Coronary artery (tissue), 2 donors: ENCODE measurements at regions not wholly inside any gene's neighbourhood (a gene's known extent, or its start where the extent isn't known, plus 50 kb on each side); places are given as distances from the start of the nearest gene placed in this dataset.

Experiments used
- DNase-seq: peaks from one replicate; pipeline ENCODE4 v3.0.0-alpha.2; 2017; ENCODE audit warnings: low spot score
- H3K27ac ChIP-seq, 2 donors: fragments of 200-600 bp; sonication (generic); one replicate each; pipeline ENCODE4 v1.5.1; 2016 to 2019
- H3K4me3 ChIP-seq: fragments of 200-600 bp; sonication (generic); 2 replicates; pipeline ENCODE4 v1.5.1; 2016; ENCODE audit warnings: mild to moderate bottlenecking, moderate library complexity
- TF ChIP-seq, protein P1 (sequence below): fragments of 200-600 bp; sonication (generic); IDR thresholded peaks from one replicate; pipeline ENCODE4 v1.5.1; 2019; ENCODE audit warnings: antibody characterized with exemption

DNA sequence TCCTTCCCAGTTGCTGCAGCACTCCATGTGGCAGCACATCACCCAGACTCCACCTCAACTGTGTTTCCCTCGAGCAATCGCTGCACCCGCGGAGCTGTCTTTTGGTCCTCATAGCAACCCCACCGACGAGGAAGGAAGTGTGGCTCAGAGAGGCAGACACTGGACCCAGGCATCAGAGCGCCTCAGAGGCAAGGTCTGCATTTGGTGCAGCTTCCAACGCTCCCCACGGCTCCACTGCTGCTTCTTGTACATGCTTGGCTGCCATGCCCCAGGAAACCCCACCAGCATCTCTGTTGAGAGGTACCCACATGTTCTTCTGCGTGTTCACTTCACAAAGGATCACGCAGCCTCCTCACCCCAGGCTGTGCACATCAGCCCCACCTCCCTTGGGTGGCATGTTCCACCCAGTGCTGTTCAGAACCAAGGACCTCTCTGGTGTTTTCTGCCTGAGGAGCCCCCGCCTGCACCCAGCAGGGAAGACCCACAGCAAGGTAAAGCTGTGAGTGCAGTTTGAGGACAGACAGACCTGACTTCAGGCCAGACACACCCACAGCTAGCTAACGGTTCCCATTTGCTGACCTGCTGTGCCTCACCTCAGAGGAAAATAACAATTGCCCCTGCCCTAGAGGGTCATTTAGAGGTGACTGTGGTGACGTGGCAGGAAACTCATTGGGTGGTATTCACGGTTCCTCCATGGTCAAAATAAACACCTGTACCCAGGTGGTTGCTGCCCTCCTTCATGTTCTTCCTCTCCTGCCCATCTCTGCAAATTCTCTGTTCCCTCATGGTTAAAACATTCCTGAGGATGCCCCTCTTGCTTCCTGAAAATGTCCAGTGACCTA lies 326.3 kb upstream of the MYT1L start:
- Histone ChIP-seq H3K4me3 (no peak overlapping the region), H3K27ac (no peak overlapping the region)
- DNase-seq: no peak
- TF ChIP-seq, protein P1, sequence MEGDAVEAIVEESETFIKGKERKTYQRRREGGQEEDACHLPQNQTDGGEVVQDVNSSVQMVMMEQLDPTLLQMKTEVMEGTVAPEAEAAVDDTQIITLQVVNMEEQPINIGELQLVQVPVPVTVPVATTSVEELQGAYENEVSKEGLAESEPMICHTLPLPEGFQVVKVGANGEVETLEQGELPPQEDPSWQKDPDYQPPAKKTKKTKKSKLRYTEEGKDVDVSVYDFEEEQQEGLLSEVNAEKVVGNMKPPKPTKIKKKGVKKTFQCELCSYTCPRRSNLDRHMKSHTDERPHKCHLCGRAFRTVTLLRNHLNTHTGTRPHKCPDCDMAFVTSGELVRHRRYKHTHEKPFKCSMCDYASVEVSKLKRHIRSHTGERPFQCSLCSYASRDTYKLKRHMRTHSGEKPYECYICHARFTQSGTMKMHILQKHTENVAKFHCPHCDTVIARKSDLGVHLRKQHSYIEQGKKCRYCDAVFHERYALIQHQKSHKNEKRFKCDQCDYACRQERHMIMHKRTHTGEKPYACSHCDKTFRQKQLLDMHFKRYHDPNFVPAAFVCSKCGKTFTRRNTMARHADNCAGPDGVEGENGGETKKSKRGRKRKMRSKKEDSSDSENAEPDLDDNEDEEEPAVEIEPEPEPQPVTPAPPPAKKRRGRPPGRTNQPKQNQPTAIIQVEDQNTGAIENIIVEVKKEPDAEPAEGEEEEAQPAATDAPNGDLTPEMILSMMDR: no peak

DNA sequence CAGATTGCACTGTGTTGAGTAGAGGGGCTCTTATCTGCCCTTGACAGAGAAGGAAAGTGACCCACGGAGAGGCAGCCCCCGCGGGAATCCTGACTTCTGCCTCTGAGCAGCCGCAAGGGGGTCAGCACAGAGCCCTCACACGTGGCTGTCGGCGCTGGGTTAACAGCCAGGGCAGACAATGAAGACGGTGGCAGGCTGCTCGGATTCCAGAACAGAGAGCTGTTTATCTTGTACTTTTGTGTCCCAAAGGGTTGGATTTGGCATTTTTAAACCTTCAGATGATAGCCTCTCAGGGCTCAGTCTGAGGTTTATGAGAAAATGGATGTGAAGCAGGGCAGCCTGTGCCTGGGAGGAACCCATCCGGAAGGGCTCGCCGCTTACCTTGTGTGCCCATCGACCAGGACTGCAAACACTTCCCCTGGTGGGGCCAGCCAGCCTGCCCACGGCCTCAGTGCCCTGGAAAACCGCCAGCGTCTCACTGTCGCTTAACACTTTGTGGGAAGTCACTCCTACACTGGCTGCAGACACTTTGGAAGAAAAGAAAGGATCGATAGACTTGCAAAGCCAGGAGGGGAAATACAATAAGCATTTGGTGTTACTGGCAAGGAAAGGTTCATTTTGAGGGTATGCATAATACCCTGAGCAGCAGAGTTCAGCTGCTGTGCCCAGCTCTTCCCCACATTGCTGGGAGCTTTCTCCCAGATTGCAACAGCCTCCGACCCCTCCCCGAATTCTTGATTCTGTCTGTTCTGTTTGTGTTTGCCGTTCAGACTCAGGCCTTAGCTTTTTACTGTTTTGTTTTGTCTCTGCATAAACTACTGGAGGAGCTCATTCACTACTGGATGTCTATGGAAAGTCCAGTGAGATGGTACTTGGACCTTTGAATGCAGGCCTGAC lies 325.3 kb upstream of the MYT1L start:
- DNase-seq: no peak
- Histone ChIP-seq H3K27ac (no peak overlapping the region), H3K4me3 (no peak overlapping the region)
- TF ChIP-seq, protein P1: no peak

DNA sequence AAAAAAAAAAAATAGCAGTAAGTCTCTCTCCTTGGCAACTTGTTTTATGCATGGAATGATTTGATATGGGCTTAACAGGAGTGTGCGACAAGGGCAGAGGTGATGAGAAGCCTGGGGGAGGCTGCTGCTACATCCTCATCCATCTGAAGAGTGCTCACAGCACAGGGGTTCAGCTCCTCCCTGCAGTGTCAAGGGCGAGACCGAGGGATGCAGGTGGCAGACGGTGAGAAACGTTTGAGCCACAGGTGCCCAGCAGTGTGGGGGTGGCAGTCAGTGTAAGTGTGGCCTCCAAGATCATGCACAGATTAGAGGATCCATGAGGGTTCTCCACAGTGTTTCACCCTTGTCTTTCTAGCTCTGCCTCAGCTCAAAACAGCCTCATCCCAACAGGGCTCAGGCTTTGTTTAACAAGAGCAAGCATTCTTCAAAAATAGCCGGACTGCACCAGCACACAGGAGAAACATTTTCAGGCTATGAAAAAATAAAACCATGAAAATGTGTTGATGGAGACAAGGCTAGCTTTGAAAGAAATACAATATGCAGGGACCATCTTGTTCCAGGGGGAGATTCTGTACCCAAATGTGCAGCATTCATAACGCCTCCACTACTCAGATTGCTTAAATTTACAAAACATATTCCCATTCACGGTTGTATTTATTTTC lies 324.5 kb upstream of the MYT1L start:
- DNase-seq: no peak
- TF ChIP-seq, protein P1: no peak
- Histone ChIP-seq H3K4me3 (no peak overlapping the region), H3K27ac (no peak overlapping the region)

DNA sequence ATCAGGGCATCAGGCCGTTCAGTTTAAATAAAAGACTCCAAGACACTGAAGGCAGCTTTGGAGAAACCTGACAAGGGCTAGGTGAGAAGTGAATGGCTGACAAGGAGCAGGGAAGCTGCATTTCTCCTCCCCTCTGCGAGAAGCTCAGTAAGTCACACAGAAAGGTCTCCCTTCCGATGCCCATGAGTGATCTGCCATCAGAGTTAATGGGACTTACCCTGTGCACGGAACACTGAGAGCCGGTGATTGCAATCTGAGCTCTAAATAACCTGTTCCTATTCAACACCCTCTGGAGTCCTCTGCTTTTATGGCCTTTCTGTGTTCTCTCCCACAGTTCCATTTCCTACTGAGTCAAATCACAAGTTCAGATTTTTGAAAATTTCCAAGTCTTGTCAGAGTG lies 322.2 kb upstream of the MYT1L start:
- no peak overlapping the region for H3K27ac ChIP-seq
- no peak overlapping the region for H3K4me3 ChIP-seq
- DNase-seq: no peak
- TF ChIP-seq, protein P1: no peak

DNA sequence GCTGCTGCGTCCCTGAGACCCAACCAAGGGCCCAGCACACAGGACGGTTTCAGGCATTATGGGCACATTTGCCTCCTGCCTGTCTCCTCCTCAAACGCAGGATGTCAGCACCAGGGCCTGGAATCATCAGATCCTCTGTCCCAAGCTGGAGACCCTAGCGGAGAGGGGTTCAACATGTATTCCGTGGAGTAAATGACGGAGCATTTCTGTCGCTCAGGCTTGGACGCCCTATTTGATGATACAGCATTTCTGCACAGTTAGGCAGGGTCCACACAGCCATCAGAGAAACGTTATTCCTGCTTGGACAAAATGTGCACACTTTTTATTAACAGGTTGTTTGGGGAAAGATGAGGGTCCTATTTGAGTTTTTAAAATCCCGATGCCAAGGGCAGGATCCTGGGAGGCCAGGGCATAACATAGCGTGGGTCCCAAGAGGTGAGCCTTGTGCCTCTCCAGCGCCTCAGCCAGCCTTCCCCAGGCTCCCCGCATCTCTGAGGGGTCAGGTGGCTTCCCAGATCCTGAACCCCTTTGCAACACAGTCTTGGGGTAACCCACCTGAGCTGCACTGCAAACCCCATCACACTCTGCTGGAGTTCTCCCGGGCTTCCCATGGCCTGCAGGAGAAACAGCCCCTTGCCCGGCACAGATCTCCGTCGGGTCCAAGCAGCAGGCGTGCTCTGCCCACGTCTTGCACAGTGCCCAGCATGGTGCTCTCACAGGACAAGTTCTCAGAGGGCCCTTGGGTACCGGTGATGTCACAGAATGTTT lies 319.7 kb upstream of the MYT1L start:
- TF ChIP-seq, protein P1: no peak
- DNase-seq: no peak
- Histone ChIP-seq H3K4me3 (no peak overlapping the region), H3K27ac (no peak overlapping the region)
